Muscle of arm (tissue), 1 donor: ENCODE measurements at regions not wholly inside any gene's neighbourhood (a gene's known extent, or its start where the extent isn't known, plus 50 kb on each side); places are given as distances from the start of the nearest gene placed in this dataset.

Experiments used
- DNase-seq: peaks from one replicate; pipeline ENCODE4 v3.0.0-alpha.2; 2013

- DNase-seq: no peak
Measured at GRCh38 chr12:130102266-130102665, 60.0 kb upstream of the FZD10 start.

- no peak for DNase-seq
Measured at GRCh38 chr12:130104571-130105106, 57.6 kb upstream of the FZD10 start.

GRCh38 chr12:130109062-130109945, 53.0 kb upstream of the FZD10 start:
- no peak for DNase-seq

GRCh38 chr12:130110914-130111313, 51.4 kb upstream of the FZD10 start:
- DNase-seq: no peak

GRCh38 chr12:130111965-130112496, 50.2 kb upstream of the FZD10 start:
- DNase-seq: no peak
